ENCODE measurements at regions not wholly inside any gene's neighbourhood (a gene's known extent, or its start where the extent isn't known, plus 50 kb on each side); places are given as distances from the start of the nearest gene placed in this dataset.

GRCh38 chr7:65285906-65286864 lies 87.5 kb upstream of the ZNF92 start:
- TF ChIP-seq CTCF (IDR thresholded peaks at IDR 0.05) (no peak), POLR2A (IDR thresholded peaks at IDR 0.05) (no peak)

All from ovary (tissue), 3 donors.